Neural crest cell (in vitro differentiated cells): ENCODE measurements at regions not wholly inside any gene's neighbourhood (a gene's known extent, or its start where the extent isn't known, plus 50 kb on each side); places are given as distances from the start of the nearest gene placed in this dataset.

Experiments
- DNase-seq: peaks from one replicate; pipeline ENCODE4 v3.0.0; 2021; ENCODE audit warnings: low read depth, mixed read lengths, low spot score
- H3K27ac Mint-ChIP-seq: one replicate; pipeline ENCODE4 v1.8.0; 2021; ENCODE audit warnings: mild to moderate bottlenecking, mixed read lengths; ENCODE audit not compliant: unreplicated experiment
- H3K27me3 Mint-ChIP-seq: 2 replicates; pipeline ENCODE4 v1.8.0; 2021; ENCODE audit warnings: low read depth, mild to moderate bottlenecking, mixed read lengths
- H3K36me3 Mint-ChIP-seq: 2 replicates; pipeline ENCODE4 v1.8.0; 2021; ENCODE audit warnings: low read depth, mild to moderate bottlenecking, mixed read lengths
- H3K4me1 Mint-ChIP-seq: 2 replicates; pipeline ENCODE4 v1.8.0; 2021; ENCODE audit warnings: mixed read lengths
- H3K4me3 Mint-ChIP-seq: one replicate; pipeline ENCODE4 v1.8.0; 2021; ENCODE audit warnings: mild to moderate bottlenecking, mixed read lengths
- H3K9me3 Mint-ChIP-seq: 2 replicates; pipeline ENCODE4 v1.8.0; 2021; ENCODE audit warnings: mixed read lengths
- TF ChIP-seq, protein P1 (sequence below): fragments of 200-600 bp; sonication (generic); conservative IDR thresholded peaks from 2 replicates; pipeline ENCODE4 v1.5.0; 2021; ENCODE audit warnings: antibody characterized with exemption, mild to moderate bottlenecking

DNA sequence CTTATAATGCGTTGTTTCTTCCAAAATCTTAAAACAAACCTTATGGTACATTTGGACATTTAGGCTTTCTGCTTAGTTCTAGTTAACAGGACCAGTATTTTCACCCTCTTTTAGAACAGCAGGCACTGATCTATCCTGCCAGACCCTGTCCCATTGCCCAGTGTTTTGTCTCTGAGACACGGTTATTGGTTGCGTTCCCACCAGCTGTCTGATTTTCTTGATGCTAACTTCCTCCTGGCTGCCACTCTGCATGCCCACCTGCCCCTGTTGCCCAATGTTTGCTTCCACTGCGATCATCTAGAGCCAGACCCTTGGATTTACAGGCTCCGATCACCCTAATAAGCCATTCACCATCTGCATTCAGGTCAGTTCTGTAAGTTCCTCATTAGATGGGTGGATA lies 506.0 kb upstream of the CDH6 start:
- H3K9me3 Mint-ChIP-seq, result peaks cover 6% of the 10 kb centered on the region
- no peak for DNase-seq
- peaks cover 3% of the 10 kb centered on the region for H3K36me3 Mint-ChIP-seq
- no peak overlapping the region for H3K4me3 Mint-ChIP-seq
- H3K27ac Mint-ChIP-seq, result no peak overlapping the region
- H3K27me3 Mint-ChIP-seq, result no peaks in the 10 kb centered on the region
- H3K4me1 Mint-ChIP-seq, result peaks cover 3% of the 10 kb centered on the region
- TF ChIP-seq, protein P1, sequence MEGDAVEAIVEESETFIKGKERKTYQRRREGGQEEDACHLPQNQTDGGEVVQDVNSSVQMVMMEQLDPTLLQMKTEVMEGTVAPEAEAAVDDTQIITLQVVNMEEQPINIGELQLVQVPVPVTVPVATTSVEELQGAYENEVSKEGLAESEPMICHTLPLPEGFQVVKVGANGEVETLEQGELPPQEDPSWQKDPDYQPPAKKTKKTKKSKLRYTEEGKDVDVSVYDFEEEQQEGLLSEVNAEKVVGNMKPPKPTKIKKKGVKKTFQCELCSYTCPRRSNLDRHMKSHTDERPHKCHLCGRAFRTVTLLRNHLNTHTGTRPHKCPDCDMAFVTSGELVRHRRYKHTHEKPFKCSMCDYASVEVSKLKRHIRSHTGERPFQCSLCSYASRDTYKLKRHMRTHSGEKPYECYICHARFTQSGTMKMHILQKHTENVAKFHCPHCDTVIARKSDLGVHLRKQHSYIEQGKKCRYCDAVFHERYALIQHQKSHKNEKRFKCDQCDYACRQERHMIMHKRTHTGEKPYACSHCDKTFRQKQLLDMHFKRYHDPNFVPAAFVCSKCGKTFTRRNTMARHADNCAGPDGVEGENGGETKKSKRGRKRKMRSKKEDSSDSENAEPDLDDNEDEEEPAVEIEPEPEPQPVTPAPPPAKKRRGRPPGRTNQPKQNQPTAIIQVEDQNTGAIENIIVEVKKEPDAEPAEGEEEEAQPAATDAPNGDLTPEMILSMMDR, result no peak

DNA sequence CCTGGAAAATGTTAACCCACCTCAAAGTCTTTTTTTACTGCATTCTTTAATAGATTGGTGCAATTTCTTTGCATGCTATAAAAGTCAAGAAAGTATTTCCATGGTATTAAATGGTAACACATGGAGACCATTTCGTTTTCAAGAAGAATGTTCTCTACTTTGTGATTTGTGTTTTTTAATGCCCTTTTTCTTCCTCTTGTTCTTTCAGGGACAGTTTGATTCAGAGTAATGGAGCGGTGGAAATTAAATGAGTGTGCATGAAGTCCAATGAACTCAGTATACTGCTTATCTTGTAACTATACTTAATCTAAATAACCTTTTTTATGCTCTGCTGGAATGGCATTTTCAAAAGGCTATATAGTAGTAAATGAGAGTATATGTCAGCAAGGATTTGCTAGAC lies 507.0 kb upstream of the CDH6 start:
- TF ChIP-seq, protein P1, result no peak
- no peak overlapping the region for H3K27ac Mint-ChIP-seq

DNA sequence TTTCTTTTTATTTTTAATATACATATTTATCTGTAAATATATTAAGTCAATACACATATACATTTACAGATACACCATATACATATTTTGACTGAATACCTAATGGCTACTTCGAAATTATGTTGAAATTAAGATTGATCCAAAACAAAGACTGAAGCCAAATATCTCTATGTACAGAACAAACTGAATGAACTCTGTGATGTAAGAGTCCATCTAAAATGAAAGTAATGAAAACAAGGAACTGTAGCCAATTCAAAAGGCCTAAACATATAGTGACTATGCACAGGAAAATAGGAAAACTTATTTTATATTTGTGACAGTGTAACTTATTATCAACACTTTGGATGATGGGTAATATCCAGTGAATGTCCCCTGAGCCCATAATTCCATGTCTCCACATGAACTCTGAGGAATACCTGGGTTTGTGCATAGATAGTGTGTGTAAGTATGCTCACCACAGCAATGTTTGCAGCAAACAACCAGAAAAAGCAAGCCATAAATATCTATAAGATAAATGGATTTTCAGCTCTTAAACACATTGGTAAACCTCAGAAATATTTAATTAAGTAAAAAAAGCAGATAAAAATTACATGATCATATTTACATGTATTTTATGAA lies 517.2 kb upstream of the CDH6 start:
- no peaks in the 10 kb centered on the region for H3K4me1 Mint-ChIP-seq
- H3K27ac Mint-ChIP-seq, result no peak overlapping the region
- no peak overlapping the region for H3K4me3 Mint-ChIP-seq
- H3K36me3 Mint-ChIP-seq, result peaks cover 15% of the 10 kb centered on the region
- TF ChIP-seq, protein P1, result no peak
- H3K9me3 Mint-ChIP-seq, result peaks cover 8% of the 10 kb centered on the region
- DNase-seq, result no peak
- H3K27me3 Mint-ChIP-seq, result no peaks in the 10 kb centered on the region

More for the DNA sequence above, 507.0 kb upstream of the CDH6 start:
- Mint-ChIP-seq H3K9me3 (peaks cover 4% of the 10 kb centered on the region), H3K36me3 (peaks cover 3% of the 10 kb centered on the region), H3K27me3 (no peaks in the 10 kb centered on the region), H3K4me1 (peaks cover 3% of the 10 kb centered on the region), H3K4me3 (no peak overlapping the region)
- DNase-seq, result no peak

DNA sequence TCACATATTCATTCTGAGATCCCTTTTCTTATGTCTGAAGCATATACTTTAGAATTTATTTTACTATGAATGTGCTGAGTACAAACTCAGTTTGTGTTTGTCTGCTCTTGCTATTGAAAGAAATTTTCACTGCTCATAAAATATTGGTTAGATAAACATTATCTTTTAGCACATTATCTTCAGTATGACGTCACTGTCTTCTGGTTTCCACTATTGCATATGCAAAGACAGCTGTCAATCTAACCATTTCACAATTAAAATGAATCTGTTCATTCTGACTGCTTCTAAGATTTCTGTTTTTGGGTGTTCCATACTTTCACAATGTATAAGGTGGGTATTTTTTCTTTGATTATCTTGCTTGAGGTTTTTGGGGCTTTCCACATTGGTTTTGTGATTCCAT lies 526.2 kb upstream of the CDH6 start:
- Mint-ChIP-seq H3K9me3 (peaks cover 5% of the 10 kb centered on the region), H3K36me3 (no peaks in the 10 kb centered on the region), H3K27ac (no peak overlapping the region), H3K4me3 (no peak overlapping the region), H3K4me1 (peaks cover 7% of the 10 kb centered on the region), H3K27me3 (no peaks in the 10 kb centered on the region)
- DNase-seq, result no peak
- TF ChIP-seq, protein P1, result no peak

DNA sequence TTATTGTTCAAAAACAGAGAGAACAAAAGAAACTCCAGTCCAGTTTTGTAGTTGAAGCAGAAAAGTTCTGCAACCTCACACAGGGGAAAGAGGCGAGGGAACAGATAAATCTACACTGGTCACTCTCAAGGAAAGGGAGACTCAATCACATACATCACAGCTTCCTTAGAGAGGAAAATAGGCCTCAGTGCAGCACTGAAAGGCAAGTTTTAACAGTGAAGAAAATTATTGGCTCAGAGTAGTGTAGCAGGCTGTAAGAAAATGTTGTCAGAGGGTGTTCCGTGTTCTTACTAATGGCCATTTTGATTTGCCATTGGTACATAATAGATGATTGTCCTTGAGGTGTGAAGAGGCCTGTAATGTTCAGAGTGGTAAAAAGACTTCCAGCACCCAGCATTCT lies 530.0 kb upstream of the CDH6 start:
- Mint-ChIP-seq H3K4me3 (no peak overlapping the region), H3K9me3 (peaks cover 10% of the 10 kb centered on the region), H3K36me3 (no peaks in the 10 kb centered on the region), H3K27me3 (no peaks in the 10 kb centered on the region), H3K27ac (peak overlapping the region; percentile 50), H3K4me1 (peaks cover 7% of the 10 kb centered on the region)
- TF ChIP-seq, protein P1, result no peak
- DNase-seq, result no peak
